Mucosa of gallbladder (tissue), 1 donor: ENCODE measurements at regions not wholly inside any gene's neighbourhood (a gene's known extent, or its start where the extent isn't known, plus 50 kb on each side); places are given as distances from the start of the nearest gene placed in this dataset.
"Not testable (repeated sequence)": the region's sequence is repeated elsewhere in the genome, so short reads cannot be mapped to it uniquely, and the experiment has no call there.

Experiments used
- DNase-seq: peaks from one replicate; pipeline ENCODE4 v3.0.0-alpha.2; 2020; ENCODE audit warnings: low spot score
- donor health status: DM: no; HTN: no; CAD: no.

- DNase-seq, result no peak
Measured at GRCh38 chr4:177494791-177495190, 52.6 kb upstream of the AGA start.

GRCh38 chr4:177495626-177496025, 53.4 kb upstream of the AGA start:
- not testable (repeated sequence) for DNase-seq

GRCh38 chr4:177499537-177499936, 57.3 kb upstream of the AGA start:
- no peak for DNase-seq

- no peak for DNase-seq
Measured at GRCh38 chr4:177505171-177505615, 63.0 kb upstream of the AGA start.

- no peak for DNase-seq
Measured at GRCh38 chr4:177508662-177509061, 66.4 kb upstream of the AGA start.

GRCh38 chr4:177509226-177509745, 67.0 kb upstream of the AGA start:
- no peak for DNase-seq

GRCh38 chr4:177511611-177512010, 69.4 kb upstream of the AGA start:
- peak; percentile 88 for DNase-seq

GRCh38 chr4:177512646-177513045, 70.4 kb upstream of the AGA start:
- DNase-seq, result no peak

GRCh38 chr4:177517862-177518261, 75.6 kb upstream of the AGA start:
- DNase-seq, result no peak

- DNase-seq, result no peak
Measured at GRCh38 chr4:177519481-177520260, 77.4 kb upstream of the AGA start.

- DNase-seq, result no peak
Measured at GRCh38 chr4:177528620-177529019, 86.4 kb upstream of the AGA start.

GRCh38 chr4:177530561-177530960, 88.3 kb upstream of the AGA start:
- no peak for DNase-seq

GRCh38 chr4:177532358-177532757, 90.1 kb upstream of the AGA start:
- DNase-seq, result no peak

GRCh38 chr4:177534841-177535240, 92.6 kb upstream of the AGA start:
- DNase-seq, result not testable (repeated sequence)

GRCh38 chr4:177546745-177547144, 104.5 kb upstream of the AGA start:
- no peak for DNase-seq

GRCh38 chr4:177547985-177548384, 105.7 kb upstream of the AGA start:
- no peak for DNase-seq

GRCh38 chr4:177555007-177555574, 112.9 kb upstream of the AGA start:
- no peak for DNase-seq

- DNase-seq, result no peak
Measured at GRCh38 chr4:177557416-177557815, 115.2 kb upstream of the AGA start.

- DNase-seq, result no peak
Measured at GRCh38 chr4:177558995-177559394, 116.8 kb upstream of the AGA start.

- no peak for DNase-seq
Measured at GRCh38 chr4:177562163-177562562, 119.9 kb upstream of the AGA start.

GRCh38 chr4:177562859-177563258, 120.6 kb upstream of the AGA start:
- DNase-seq, result no peak

GRCh38 chr4:177566691-177567090, 124.5 kb upstream of the AGA start:
- no peak for DNase-seq

GRCh38 chr4:177568931-177569330, 126.7 kb upstream of the AGA start:
- DNase-seq, result no peak
